ENCODE measurements at regions not wholly inside any gene's neighbourhood (a gene's known extent, or its start where the extent isn't known, plus 50 kb on each side); places are given as distances from the start of the nearest gene placed in this dataset.

DNA sequence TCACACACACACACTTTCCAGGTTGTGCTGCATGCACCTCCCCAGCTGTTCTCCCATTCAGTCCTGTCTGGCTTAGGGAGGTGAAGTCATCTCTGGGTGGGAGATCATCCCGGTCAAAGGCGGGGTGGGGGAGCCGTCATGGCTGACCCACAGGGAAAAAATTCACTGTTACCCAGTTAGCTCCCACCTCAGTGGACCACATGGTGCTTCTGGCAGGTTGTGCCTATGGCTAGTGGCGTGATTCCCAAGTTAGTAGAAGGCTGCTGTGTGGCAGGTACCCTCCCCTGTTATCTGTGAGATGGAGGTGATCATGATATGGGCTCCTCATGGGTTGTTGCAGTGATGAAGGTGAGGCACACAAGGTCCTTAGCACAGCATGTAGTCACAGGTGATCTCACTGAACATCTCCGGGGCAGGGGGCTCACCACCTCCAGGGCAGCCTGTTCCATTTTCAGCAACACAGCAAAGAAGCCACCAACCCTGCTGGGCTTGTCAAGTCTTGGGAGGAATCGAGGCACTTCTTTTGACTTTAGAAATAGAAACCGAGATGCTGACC is 154.9 kb upstream of the CCND2 start:
- no peak for TF ChIP-seq CTCF (IDR thresholded peaks at IDR 0.05)
- TF ChIP-seq POLR2A (IDR thresholded peaks at IDR 0.05; ENCODE audit: low read length) = no peak
- no peak for TF ChIP-seq HOXA7 (CRISPR knock-in tag; IDR thresholded peaks at IDR 0.05)
- no peak for TF ChIP-seq RAD21 (conservative IDR thresholded peaks at IDR 0.05 in 1 of 2, IDR thresholded peaks at IDR 0.05 in 1 of 2)
- TF ChIP-seq, protein P1, sequence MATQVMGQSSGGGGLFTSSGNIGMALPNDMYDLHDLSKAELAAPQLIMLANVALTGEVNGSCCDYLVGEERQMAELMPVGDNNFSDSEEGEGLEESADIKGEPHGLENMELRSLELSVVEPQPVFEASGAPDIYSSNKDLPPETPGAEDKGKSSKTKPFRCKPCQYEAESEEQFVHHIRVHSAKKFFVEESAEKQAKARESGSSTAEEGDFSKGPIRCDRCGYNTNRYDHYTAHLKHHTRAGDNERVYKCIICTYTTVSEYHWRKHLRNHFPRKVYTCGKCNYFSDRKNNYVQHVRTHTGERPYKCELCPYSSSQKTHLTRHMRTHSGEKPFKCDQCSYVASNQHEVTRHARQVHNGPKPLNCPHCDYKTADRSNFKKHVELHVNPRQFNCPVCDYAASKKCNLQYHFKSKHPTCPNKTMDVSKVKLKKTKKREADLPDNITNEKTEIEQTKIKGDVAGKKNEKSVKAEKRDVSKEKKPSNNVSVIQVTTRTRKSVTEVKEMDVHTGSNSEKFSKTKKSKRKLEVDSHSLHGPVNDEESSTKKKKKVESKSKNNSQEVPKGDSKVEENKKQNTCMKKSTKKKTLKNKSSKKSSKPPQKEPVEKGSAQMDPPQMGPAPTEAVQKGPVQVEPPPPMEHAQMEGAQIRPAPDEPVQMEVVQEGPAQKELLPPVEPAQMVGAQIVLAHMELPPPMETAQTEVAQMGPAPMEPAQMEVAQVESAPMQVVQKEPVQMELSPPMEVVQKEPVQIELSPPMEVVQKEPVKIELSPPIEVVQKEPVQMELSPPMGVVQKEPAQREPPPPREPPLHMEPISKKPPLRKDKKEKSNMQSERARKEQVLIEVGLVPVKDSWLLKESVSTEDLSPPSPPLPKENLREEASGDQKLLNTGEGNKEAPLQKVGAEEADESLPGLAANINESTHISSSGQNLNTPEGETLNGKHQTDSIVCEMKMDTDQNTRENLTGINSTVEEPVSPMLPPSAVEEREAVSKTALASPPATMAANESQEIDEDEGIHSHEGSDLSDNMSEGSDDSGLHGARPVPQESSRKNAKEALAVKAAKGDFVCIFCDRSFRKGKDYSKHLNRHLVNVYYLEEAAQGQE (IDR thresholded peaks at IDR 0.05) = no peak
- TF ChIP-seq POLR2AphosphoS2 (conservative IDR thresholded peaks at IDR 0.05; ENCODE audit: low read length) = no peak
